ENCODE measurements at regions not wholly inside any gene's neighbourhood (a gene's known extent, or its start where the extent isn't known, plus 50 kb on each side); places are given as distances from the start of the nearest gene placed in this dataset.

DNA sequence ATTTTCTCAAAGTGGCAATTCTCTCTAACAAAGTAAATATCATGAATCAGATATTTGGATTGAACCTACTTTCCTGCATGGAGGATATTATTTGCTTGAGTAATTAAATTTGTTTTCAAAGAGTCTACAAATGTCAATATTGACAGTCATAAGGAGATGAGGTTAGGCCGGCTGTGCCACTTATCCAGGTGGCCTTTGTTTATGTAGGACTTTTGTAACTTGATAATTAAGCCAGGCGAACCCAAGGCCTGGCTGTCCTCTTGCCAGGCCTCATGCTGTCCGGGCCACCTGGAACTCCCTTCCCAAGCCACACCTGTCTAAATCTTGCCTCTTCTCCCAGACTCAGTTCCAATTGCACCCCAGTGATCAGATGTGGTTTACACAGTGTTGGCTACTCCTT is 255.2 kb downstream of the ACKR3 start (continued):
- TF ChIP-seq, protein P1, sequence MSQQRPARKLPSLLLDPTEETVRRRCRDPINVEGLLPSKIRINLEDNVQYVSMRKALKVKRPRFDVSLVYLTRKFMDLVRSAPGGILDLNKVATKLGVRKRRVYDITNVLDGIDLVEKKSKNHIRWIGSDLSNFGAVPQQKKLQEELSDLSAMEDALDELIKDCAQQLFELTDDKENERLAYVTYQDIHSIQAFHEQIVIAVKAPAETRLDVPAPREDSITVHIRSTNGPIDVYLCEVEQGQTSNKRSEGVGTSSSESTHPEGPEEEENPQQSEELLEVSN (IDR thresholded peaks at IDR 0.05) = no peak
- TF ChIP-seq BCL11A (IDR thresholded peaks at IDR 0.05; ENCODE audit: low read depth in 2 of 2, low read length in 2 of 2) (no peak), POLR2A (IDR thresholded peaks at IDR 0.05; ENCODE audit: control extremely low read depth in 1 of 2, low read depth in 2 of 2, low read length in 2 of 2) (no peak), CREB1 (IDR thresholded peaks at IDR 0.05) (no peak)
- TF ChIP-seq, protein P2, sequence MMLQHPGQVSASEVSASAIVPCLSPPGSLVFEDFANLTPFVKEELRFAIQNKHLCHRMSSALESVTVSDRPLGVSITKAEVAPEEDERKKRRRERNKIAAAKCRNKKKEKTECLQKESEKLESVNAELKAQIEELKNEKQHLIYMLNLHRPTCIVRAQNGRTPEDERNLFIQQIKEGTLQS (IDR thresholded peaks at IDR 0.05; ENCODE audit: insufficient read depth, low read depth, low read length) = no peak

All from H1 (cell line).